ENCODE measurements at regions not wholly inside any gene's neighbourhood (a gene's known extent, or its start where the extent isn't known, plus 50 kb on each side); places are given as distances from the start of the nearest gene placed in this dataset.
"Not testable (repeated sequence)": the region's sequence is repeated elsewhere in the genome, so short reads cannot be mapped to it uniquely, and the experiment has no call there.

- DNase-seq = no peak
Measured at GRCh38 chr14:57060276-57060955, 208.3 kb downstream of the EXOC5 start.

GRCh38 chr14:57058319-57058718, 210.4 kb downstream of the EXOC5 start:
- DNase-seq = no peak

- no peak for DNase-seq
Measured at GRCh38 chr14:57057803-57058202, 210.9 kb downstream of the EXOC5 start.

- DNase-seq = not testable (repeated sequence)
Measured at GRCh38 chr14:57056522-57056921, 212.2 kb downstream of the EXOC5 start.

GRCh38 chr14:57052705-57053302, 215.9 kb downstream of the EXOC5 start:
- no peak for DNase-seq

- DNase-seq = no peak
Measured at GRCh38 chr14:57051633-57052032, 217.1 kb downstream of the EXOC5 start.

- no peak for DNase-seq
Measured at GRCh38 chr14:57049848-57050247, 218.9 kb downstream of the EXOC5 start.

- no peak for DNase-seq
Measured at GRCh38 chr14:57046175-57046574, 222.5 kb downstream of the EXOC5 start.

GRCh38 chr14:57044101-57044973, 224.4 kb downstream of the EXOC5 start:
- DNase-seq = not testable (repeated sequence)

- DNase-seq = no peak
Measured at GRCh38 chr14:57038689-57039088, 228.4 kb upstream of the OTX2 start.

GRCh38 chr14:57031474-57031873, 221.2 kb upstream of the OTX2 start:
- no peak for DNase-seq

- no peak for DNase-seq
Measured at GRCh38 chr14:57029620-57030253, 219.5 kb upstream of the OTX2 start.

- DNase-seq = no peak
Measured at GRCh38 chr14:57025456-57025855, 215.2 kb upstream of the OTX2 start.

GRCh38 chr14:57022608-57023007, 212.3 kb upstream of the OTX2 start:
- no peak for DNase-seq

GRCh38 chr14:57018065-57018464, 207.8 kb upstream of the OTX2 start:
- DNase-seq = no peak

- DNase-seq = no peak
Measured at GRCh38 chr14:57013987-57014386, 203.7 kb upstream of the OTX2 start.

- no peak for DNase-seq
Measured at GRCh38 chr14:57009585-57010515, 199.6 kb upstream of the OTX2 start.

GRCh38 chr14:57008534-57008933, 198.3 kb upstream of the OTX2 start:
- DNase-seq = no peak

- DNase-seq = no peak
Measured at GRCh38 chr14:56998728-56999127, 188.4 kb upstream of the OTX2 start.

GRCh38 chr14:56996721-56997399, 186.6 kb upstream of the OTX2 start:
- DNase-seq = no peak

- no peak for DNase-seq
Measured at GRCh38 chr14:56995010-56995409, 184.7 kb upstream of the OTX2 start.

All from fibroblast of skin of abdomen (primary cell).